Right atrium auricular region (tissue), 2 donors: ENCODE measurements at regions not wholly inside any gene's neighbourhood (a gene's known extent, or its start where the extent isn't known, plus 50 kb on each side); places are given as distances from the start of the nearest gene placed in this dataset.
"Not testable (repeated sequence)": the region's sequence is repeated elsewhere in the genome, so short reads cannot be mapped to it uniquely, and the experiment has no call there.

ENCODE experiments used
- DNase-seq: peaks from one replicate; pipeline ENCODE4 v3.0.0-alpha.2; 2019; ENCODE audit warnings: low spot score
- H3K27ac ChIP-seq, 2 donors: fragments of 200-600 bp; sonication (generic); 1 replicate in 1 of 2; 2 replicates in 1 of 2; pipeline ENCODE4 v1.5.1; 2016 to 2019
- H3K27me3 ChIP-seq, 2 donors: fragments of 200-600 bp; sonication (generic); one replicate each; pipeline versions ENCODE4 v1.5.1 to v1.6.0; 2017 to 2019
- H3K36me3 ChIP-seq: fragments of 200-600 bp; sonication (generic); one replicate; pipeline ENCODE4 v1.5.1; 2016
- H3K4me1 ChIP-seq, 2 donors: fragments of 200-600 bp; sonication (generic); one replicate each; pipeline versions ENCODE4 v1.5.1 to v1.6.0; 2017 to 2019
- H3K4me3 ChIP-seq, 2 donors: fragments of 200-600 bp; sonication (generic); 1 replicate in 1 of 2; 2 replicates in 1 of 2; pipeline ENCODE4 v1.5.1; 2017 to 2019; ENCODE audit warnings: mild to moderate bottlenecking in 1 of 2, moderate library complexity in 1 of 2
- H3K9me3 ChIP-seq, 2 donors: fragments of 200-600 bp; sonication (generic); one replicate each; pipeline ENCODE4 v1.5.1; 2019
- TF ChIP-seq, protein P1 (sequence below), 2 donors: fragments of 200-600 bp; sonication (generic); IDR thresholded peaks; one replicate each; pipeline ENCODE4 v1.5.1; 2019; ENCODE audit warnings: antibody characterized with exemption in 2 of 2

DNA sequence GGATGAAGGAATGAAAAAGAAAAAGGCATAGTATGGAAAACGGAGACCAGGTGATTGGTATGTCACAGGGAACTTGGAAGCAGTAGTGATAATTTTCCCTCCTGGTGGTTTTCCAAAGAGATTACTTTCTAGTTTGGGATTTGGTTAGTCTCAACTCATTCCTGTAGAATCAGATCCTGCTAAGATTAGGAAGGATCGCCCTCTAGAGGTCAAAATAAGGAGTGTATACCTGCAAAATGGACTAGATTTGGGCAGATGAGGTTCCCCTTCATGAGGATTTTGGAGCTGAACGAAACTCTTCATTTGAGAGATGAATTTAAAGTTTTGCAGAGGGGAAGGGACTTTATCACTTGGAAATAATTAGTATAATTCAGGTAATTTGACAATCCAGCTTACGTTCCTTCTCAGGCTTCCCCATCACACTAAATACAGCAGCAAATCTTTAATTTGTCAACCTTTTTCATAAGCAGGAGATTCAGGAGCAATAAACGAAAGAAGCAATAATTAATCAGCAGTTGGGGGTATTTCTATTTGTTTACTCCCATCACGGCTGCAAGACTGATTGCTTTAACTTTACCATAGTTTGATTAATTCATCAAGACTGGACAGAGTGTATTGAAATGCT is 65.2 kb downstream of the CCDC195 start:
- Histone ChIP-seq H3K4me3 (no peak overlapping the region), H3K36me3 (no peaks in the 10 kb centered on the region), H3K27me3 (no peaks in the 10 kb centered on the region), H3K4me1 (no peaks in the 10 kb centered on the region), H3K9me3 (no peaks in the 10 kb centered on the region), H3K27ac (no peak overlapping the region)
- TF ChIP-seq, protein P1, sequence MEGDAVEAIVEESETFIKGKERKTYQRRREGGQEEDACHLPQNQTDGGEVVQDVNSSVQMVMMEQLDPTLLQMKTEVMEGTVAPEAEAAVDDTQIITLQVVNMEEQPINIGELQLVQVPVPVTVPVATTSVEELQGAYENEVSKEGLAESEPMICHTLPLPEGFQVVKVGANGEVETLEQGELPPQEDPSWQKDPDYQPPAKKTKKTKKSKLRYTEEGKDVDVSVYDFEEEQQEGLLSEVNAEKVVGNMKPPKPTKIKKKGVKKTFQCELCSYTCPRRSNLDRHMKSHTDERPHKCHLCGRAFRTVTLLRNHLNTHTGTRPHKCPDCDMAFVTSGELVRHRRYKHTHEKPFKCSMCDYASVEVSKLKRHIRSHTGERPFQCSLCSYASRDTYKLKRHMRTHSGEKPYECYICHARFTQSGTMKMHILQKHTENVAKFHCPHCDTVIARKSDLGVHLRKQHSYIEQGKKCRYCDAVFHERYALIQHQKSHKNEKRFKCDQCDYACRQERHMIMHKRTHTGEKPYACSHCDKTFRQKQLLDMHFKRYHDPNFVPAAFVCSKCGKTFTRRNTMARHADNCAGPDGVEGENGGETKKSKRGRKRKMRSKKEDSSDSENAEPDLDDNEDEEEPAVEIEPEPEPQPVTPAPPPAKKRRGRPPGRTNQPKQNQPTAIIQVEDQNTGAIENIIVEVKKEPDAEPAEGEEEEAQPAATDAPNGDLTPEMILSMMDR (IDR thresholded peaks at IDR 0.05): peak in 1 of 2 donors; percentile 80
- DNase-seq: no peak

DNA sequence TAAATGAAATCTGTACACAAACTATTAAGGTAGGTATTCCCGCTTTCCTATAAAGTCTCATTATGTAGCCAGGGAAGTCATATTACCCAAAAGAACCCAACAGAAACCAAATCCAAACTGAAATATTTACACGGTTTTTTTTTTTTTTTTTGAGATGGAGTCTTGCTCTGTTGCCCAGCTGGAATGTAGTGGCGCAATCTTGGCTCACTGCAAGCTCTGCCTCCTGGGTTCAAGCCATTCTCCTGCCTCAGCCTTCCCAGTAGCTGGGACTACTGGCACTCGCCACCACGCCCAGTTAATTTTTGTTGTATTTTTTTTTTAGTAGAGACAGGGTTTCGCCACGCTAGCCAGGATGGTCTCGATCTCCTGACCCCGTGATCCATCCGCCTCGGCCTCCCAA is 62.5 kb upstream of the CUL3 start:
- H3K36me3 ChIP-seq, H3K4me3 ChIP-seq, H3K27ac ChIP-seq, H3K9me3 ChIP-seq, H3K4me1 ChIP-seq, H3K27me3 ChIP-seq, DNase-seq: not testable (repeated sequence)

DNA sequence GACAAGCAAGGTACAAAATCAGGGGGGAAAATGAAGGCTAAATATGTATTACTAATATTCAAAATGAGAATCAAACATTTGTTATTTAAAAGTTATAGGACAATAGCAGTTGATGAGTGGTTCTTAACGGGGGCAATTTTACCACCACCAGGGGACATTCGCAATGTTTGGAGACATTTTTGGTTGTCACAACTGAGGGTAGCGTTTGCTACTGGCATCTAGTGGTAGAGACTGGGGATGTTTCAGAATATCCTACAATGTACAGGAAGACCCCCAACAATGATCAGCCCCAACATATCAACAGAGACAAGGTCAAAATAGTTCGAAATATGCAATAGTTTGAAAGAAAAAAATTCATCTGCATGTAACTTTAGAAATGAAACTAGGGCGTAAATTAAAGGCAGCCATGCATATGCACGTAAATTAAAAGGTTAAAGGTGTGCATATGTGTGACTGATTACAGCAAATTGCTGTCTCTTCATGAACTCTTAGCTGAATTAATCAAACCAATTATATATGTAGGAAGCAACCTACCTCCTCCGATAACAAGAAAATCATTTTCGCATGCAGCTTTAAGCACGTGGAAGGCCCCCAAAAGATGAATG is 61.2 kb upstream of the CUL3 start:
- no peak for DNase-seq
- no peaks in the 10 kb centered on the region for H3K4me1 ChIP-seq
- H3K36me3 ChIP-seq: no peaks in the 10 kb centered on the region
- no peaks in the 10 kb centered on the region for H3K9me3 ChIP-seq
- H3K27ac ChIP-seq: no peak overlapping the region
- no peak overlapping the region for H3K4me3 ChIP-seq
- TF ChIP-seq, protein P1 (IDR thresholded peaks at IDR 0.05): peak in 1 of 2 donors; percentile 67
- no peaks in the 10 kb centered on the region for H3K27me3 ChIP-seq

DNA sequence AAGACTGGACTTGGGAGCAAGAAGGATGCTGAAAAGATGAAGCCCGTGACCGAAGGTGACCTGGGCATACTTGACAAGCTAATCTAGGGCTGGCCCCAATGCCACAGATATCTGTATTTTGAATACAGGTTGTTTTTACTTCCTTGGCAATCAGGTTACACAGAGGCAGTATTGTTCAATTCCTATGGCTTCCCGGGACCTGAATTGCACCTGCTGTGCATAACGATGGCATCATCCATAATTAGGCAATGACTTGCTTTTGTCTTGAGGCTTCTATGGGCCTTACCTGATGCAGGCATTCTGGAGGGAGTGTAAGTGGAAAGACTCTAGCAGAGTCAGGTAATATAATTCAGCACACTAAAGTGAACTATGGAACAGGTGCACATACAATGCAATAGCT is 60.6 kb upstream of the CUL3 start:
- no peaks in the 10 kb centered on the region for H3K27me3 ChIP-seq
- no peaks in the 10 kb centered on the region for H3K4me1 ChIP-seq
- no peak for DNase-seq
- no peaks in the 10 kb centered on the region for H3K9me3 ChIP-seq
- TF ChIP-seq, protein P1 (IDR thresholded peaks at IDR 0.05): no peak
- H3K27ac ChIP-seq: no peak overlapping the region
- H3K4me3 ChIP-seq: no peak overlapping the region
- H3K36me3 ChIP-seq: no peaks in the 10 kb centered on the region

DNA sequence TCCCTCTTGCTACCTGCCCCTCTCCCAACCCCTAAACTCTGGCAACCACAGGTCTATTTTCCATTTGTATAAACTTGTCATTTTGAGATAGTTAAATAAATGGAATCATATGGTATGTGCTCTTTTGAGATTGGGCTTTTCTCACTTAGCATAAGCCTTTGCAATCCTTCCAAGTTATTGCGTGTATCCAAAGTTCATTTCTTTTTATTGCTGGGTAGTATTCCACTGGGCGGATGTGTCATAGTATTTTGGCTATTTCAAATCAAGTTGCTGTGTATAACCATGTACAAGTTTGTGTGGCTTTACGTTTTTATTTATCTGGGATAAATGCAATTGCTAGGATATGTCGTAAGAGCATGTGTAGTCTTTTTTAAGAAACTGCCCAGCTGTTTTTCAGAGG is 55.5 kb upstream of the CUL3 start:
- Histone ChIP-seq H3K4me3 (no peak overlapping the region), H3K36me3 (no peaks in the 10 kb centered on the region), H3K27me3 (no peaks in the 10 kb centered on the region), H3K27ac (no peak overlapping the region), H3K4me1 (no peaks in the 10 kb centered on the region), H3K9me3 (no peaks in the 10 kb centered on the region)
- TF ChIP-seq, protein P1 (IDR thresholded peaks at IDR 0.05): no peak
- no peak for DNase-seq

DNA sequence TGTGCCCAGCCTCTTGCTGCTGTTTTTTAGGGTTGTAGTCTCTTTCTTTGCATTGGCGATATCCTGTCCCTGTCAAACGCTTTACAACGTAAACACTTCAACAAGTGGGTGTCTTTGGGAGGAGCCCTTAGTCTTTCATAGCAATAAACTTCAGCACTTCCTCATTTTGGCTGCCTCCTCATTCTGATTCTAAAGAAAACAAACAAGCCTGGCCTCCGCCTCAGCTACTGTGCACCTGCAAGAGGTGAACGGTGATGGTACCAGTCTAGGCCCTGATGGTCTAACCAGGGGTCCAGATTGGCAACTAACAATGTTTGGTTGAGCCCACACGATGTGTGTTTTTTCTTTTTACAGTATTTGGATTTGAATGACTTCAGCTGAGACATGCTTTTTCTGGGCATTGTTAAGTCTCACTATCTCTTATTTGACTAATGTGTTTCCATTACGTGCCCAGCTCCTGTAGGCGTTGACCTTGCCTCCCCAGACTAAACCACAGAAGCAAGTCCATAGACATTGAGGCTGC is 53.2 kb upstream of the CUL3 start:
- H3K27me3 ChIP-seq: no peaks in the 10 kb centered on the region
- TF ChIP-seq, protein P1 (IDR thresholded peaks at IDR 0.05): no peak
- H3K4me1 ChIP-seq: no peaks in the 10 kb centered on the region
- DNase-seq: no peak
- no peak overlapping the region for H3K27ac ChIP-seq
- H3K36me3 ChIP-seq: no peaks in the 10 kb centered on the region
- no peak overlapping the region for H3K4me3 ChIP-seq
- H3K9me3 ChIP-seq: no peaks in the 10 kb centered on the region
